GM21723 (cell line): ENCODE measurements at regions not wholly inside any gene's neighbourhood (a gene's known extent, or its start where the extent isn't known, plus 50 kb on each side); places are given as distances from the start of the nearest gene placed in this dataset.
"Not testable (repeated sequence)": the region's sequence is repeated elsewhere in the genome, so short reads cannot be mapped to it uniquely, and the experiment has no call there.

ENCODE experiments used
- ATAC-seq: cut with Tn5 transposase; IDR thresholded peaks from one replicate; pipeline ENCODE4 v1.9.1; 2021; ENCODE audit warnings: mild to moderate bottlenecking, moderate library complexity; ENCODE audit not compliant: unreplicated experiment

DNA sequence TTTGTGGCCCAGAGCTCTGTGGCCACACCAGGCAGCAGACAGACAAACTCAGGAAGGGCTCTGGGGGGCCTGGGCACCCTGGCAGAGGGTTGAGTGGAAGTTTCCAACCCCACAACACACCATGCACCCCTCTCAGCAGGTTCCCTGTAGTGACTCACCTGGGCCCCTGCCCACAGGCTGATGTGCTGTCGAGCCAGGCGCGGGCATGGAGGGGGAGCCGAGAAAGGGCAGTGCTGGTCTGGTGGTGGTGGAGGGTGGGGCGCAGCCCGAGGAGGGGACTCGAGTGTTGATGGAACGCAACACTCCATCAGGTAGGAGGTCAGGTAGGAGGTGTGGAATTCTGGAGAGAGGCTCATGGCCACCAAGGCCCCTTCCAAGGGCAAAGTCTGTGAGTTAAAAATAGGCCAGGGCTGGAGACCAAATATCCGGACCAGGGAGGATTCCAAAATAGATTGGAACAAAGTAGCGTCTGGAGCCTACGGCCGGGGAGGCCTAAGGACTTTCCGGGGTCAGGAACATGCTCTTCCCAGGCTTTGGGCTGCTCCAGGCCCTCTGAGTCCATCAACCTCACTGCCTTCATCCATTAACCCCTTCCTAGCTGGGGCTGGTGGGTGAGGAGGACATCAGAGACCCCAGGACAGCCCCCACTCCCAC is 191.5 kb upstream of the AJAP1 start:
- no peak for ATAC-seq

- ATAC-seq: no peak
Observed at GRCh38 chr1:4463631-4464030, 190.8 kb upstream of the AJAP1 start.

DNA sequence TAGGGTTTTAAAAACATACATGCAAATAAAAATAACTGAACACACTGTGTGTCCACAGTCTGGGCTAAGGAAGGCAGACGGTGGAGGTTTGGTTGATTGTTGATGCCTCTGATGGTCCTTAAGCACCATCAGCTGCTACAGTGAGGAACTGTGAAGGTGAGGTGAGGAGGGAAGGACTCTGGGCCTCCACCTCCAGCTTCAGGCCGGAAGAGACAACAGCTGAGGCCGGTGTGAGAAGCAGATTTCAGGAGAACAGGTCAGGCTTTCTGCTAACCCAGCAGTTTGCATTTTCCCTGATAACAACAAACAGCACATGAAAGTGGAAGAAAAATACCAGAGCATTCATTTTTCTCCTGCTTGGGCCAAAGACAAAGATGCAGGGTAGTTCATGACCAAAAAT is 189.9 kb upstream of the AJAP1 start:
- no peak for ATAC-seq

DNA sequence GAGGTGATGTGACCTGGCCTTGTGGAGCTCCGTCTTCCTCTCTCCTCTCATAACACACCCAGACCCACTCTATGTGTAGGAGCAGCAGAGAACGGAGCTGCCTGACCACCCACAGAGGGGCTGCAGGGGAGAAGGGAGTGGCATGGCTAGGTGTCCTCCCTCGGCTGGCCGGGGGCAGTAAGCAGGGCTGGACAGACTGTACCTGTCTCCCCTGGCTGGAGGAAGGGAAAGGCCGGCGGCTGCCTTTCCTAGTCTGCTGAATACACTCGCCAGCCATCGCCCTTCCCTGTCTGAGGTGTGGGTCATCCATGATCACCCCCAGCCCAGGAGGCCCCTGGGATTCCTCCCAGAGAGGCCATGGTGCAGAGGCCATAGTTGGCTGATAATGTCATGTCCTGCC is 187.2 kb upstream of the AJAP1 start:
- no peak for ATAC-seq

- ATAC-seq: no peak
Observed at GRCh38 chr1:4468386-4468785, 186.0 kb upstream of the AJAP1 start.

- no peak for ATAC-seq
Observed at GRCh38 chr1:4468804-4469514, 185.4 kb upstream of the AJAP1 start.

DNA sequence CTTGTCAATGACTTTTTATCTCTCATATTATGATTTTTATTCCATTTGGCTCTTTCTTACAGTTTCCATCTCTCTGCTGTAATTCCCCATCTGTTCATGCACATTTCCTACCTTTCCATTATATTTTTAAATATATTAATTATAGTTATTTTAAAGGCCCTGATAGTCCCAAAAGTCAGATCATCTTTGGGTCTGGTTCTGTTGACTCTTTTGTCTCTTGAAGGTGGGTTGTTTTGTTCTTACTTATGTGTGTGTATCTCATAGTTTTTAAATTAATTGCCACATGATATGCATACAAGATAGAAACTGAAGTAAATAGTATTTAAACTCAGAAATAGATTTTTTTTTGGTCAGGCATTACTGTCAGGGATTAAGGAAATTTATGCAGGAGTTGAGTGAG is 178.0 kb upstream of the AJAP1 start:
- ATAC-seq: no peak

GRCh38 chr1:4481451-4481850 is 173.0 kb upstream of the AJAP1 start:
- no peak for ATAC-seq

DNA sequence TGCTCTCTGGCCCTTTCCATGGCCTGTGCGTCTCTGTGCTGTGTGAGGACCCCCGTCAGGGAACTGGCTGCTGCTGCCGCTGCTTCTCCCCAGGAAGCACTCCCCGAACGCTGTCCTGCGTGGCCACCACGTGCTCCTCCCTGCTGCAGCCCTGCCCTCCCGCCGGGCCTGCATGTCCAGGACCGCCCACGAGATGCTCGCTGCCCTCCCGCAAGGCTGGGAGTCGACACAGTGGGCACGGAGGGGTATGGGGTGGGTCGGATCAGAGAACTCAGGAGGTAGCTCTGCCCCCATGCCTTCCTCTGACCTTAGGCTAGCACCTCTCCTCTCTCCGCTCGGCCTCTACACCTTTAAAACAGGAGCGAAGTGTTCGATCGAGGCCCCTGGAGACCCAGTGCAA is 171.9 kb upstream of the AJAP1 start:
- no peak for ATAC-seq

DNA sequence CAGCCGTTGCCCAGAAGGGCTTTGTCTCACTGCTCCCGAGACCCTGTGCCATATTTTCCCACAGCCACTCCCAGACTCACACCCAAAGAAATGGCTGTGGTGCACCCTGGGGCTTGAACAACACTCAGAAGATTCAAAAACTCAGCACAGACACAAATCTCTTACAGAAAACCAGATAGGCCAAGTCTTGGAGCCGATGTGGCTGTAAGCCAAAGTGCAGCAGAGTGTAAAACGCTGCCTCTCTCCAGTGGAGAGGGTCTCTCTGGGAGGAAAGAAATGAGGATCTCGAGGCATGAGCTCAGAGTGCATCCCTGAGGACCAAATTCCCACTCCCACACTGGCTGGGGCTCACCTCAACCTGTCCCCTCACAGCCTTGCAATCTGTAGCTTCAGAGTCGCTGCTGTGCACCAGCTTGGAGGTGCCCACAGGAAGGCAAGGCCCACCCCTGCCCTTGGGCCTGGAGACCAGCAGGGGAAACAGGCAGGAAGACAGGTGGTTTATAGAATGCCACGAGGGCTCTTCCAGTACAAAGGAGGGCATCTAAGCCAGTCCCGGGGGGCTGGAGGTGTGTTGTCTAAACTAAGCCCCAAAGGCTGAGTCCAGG is 171.3 kb upstream of the AJAP1 start:
- ATAC-seq: no peak

DNA sequence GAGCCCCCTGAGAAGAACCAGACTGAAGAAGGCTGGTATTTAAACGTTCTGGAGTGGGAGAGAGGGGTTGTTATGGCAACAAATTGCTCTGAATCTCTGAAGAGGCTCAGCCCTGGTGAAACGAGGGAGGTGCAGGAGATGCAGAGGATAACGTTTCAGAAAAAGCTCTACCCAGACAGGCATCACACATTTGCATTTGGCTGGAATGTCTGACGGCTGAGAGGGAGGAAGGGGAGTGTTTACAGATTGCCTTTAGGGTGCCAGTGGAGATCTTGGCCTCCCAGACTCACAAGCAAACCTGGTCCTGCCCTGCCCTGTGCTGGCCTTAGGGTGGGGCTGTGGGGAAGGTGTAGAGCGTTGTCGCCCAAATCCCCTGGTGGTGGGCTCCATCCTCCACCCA is 169.0 kb upstream of the AJAP1 start:
- ATAC-seq: no peak

DNA sequence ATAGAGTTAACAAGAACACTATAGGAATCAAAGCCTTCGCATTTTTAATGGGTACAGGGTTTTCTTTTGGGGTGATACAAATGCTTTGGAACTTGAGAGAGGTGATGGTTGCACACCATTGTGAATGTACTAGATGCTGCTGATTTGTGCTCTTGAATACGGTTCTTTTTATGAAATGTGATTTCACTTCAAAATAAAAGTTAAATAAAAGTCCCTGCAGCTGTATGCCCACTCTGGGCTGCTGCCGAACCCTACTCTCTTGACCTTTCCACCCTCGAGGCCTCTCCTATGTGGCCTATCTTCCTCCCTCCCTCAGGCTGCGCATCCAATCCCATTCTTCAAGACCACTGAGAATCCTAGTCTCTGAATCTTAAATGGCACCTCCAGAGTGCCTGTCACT is 168.5 kb upstream of the AJAP1 start:
- no peak for ATAC-seq

DNA sequence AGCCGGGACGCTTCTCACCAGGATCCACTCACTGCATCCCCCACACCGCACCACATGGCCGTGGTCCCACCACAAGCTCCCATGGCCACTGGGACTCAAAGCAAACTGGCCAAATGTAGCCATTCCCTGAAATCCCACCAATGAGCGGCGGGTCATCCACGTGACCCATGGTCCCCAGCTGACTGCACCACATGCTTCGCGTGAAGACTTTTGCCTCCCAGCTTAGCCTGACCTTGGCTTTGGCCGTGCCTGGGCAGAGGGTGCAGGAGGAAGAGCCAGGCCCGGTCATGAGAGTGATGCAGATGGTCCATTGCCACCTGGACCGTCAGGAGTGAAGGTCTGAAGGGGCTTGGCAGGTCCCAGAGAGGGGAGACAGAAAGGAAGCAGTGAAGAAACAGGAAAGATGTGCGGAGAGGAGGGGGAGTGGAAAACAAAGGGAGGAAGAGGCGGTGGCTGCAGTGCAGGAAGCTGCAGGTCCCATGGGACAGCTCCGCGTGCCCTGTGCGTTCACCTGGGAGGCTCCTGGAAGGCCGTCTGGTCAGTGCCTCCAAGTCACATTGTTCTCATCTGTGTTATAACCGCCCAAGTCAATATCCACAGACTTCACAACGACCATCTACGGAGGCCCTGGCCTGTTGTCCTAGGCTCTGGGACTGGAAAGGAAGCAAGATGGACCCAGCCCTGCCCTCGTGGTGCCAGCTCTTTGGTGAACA is 167.8 kb upstream of the AJAP1 start:
- no peak for ATAC-seq

DNA sequence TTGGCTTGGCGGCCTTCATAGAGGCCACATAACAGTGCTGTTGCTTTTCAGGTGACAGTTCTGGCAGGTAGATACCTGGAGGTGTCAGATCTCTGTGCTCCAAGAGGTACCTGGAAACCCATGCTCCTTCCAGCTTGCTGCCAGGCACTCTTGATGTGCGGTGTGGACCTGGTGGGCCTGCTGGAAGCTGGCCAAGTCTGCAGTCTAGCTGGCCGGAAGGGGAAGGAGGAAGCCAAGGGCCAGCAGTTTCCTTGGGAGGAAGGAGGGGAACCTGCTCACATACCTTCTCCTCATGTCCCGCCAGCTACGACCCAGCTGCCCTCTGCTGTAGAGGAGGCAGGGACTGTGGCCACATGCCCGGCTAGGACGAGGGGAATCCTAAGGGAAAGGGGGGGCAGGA is 166.4 kb upstream of the AJAP1 start:
- ATAC-seq: no peak

GRCh38 chr1:4489486-4489885 is 164.9 kb upstream of the AJAP1 start:
- ATAC-seq: no peak

- ATAC-seq: not testable (repeated sequence)
Observed at GRCh38 chr1:4489992-4490391, 164.4 kb upstream of the AJAP1 start.

DNA sequence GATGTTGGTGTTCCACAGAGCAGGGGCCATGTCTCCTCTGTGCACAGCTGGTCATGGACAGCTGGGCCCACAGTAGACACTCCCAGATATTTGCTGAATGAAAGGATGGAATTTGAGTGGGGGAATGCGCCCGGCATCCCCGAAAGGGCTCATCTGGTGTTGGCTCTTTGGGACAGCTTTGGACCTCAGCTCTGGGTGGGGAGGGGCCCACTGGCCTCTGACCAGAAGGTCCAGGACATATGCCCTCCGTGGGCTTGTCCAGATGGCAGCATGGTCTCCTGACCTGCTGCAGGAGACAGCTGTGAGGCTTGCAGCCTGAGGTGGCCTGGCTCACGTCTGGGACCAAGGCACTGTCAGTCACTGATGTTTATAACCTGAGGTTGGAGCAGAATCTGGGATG is 160.4 kb upstream of the AJAP1 start:
- no peak for ATAC-seq

- no peak for ATAC-seq
Observed at GRCh38 chr1:4494558-4494957, 159.9 kb upstream of the AJAP1 start.

GRCh38 chr1:4495809-4496208 is 158.6 kb upstream of the AJAP1 start:
- no peak for ATAC-seq

GRCh38 chr1:4500441-4500840 is 154.0 kb upstream of the AJAP1 start:
- ATAC-seq: no peak

GRCh38 chr1:4506591-4506990 is 147.8 kb upstream of the AJAP1 start:
- no peak for ATAC-seq

DNA sequence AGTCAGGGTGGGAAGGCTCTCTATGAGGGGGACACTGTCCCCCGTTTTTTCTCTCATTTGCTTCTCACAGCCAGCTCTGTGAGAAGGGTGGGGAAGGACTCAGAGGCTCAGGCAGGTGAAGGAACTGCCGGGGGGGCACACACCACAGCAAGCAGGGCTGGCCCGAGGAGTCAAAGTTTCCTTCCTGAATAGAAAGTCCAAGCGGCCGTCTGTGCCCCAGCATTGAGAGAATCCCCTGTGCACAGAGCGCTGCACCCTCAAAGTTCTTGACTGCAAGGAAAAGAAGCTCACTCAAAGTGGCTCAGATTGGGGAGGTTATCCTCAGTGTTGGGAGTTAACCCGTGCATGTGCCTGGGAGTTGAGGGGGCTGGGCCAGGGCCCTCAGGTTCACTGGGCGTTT is 145.2 kb upstream of the AJAP1 start:
- no peak for ATAC-seq
